HPDE6-E6E7 (cell line): ENCODE measurements at regions not wholly inside any gene's neighbourhood (a gene's known extent, or its start where the extent isn't known, plus 50 kb on each side); places are given as distances from the start of the nearest gene placed in this dataset.

Experiments
- DNase-seq: peaks from one replicate; pipeline ENCODE4 v3.0.0; 2011; ENCODE audit warnings: missing footprints; ENCODE audit errors: extremely low spot score

DNA sequence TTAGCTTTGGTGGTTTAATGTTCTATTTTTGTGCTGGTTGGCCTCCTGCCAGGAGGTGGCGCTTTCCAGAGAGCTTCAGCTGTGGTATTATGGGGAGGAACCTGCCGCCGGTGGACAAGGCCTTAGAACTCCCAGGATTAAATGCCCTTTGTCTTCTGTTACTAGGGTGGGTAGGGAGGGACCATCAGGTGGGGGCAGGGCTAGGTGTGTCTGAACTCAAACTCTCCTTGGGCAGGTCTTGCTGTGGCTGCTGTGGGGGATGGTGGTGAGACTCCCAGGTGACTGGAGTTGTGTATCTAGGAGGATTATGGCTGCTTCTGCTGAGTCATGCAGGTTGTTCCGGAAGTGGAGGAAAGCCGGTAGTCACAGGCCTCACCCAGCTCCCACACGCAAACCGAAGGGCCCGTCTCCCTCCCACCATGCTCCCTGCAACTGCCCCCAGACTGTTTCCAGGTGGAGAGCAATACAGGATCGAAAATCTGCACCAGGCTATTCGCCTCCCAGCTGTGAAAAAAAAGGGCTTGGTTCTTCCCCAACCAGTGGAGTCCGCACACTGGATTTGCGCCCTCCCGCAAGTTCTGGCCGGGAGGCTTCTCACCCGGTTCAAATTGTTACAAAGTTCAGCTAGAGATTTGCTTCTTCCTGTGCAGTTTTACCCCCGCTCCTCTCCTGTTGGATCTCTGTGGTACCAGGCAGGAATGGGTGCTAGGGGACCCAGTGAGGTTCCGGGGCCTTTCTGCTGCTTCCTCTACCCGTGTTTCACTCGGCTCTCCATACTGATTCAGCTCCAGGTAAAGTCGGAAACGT lies 220.5 kb downstream of the CENPF start:
- no peak for DNase-seq

DNA sequence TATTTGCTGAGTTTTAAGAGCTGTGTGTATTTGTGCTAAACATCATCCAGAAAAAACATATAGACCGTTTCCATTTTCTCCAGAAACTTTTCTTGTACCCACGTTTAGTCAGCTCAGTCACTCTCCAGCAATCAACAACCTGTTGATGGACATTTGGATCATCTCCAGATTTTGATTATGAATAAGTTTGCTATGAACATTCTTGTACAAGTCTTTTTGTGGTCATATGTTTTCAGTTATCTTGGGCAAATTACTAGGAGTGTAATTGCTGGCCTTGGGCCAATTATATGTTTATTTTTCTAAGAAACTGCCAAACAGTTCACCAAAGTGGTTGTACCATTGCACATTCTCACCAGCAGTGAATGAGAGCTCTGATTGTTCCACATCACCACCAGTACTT lies 221.8 kb downstream of the CENPF start:
- DNase-seq = no peak

DNA sequence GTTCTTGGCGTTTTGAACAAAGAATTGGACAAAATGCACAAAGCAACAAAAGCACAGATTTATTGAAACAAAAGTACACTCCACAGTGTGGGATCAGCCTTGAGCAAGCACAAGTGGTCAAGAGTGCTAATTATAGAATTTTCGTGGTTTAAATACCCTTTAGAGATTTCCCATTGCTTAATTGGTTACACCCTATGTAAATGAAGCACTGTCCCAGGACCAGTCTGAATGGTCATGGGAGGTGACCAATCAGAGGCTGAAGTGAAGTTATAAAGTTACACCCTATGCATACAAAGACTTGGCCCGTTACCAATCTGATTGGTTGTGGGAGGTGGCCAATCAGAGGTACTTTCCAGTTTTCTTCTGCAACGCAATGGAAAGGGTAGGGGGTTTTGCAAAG lies 223.6 kb downstream of the CENPF start:
- no peak for DNase-seq

DNA sequence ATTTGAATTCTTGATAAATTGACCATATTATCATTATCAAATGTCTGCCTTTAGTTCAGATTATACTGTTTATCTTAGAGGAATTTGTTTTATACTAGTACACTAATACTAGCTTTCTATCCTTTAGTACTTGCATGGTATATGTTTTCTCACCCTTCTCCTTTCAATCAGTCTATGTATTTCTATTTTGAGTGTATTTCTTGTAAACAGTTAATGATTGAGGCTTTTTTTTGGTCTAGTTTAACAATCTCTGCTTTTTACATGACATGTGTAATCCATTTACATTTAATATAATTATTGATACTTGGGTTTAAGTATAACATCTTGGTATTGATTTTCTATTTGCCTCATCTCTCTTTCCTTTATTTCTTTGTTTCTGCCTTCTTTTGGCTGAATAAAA lies 224.9 kb downstream of the CENPF start:
- no peak for DNase-seq

GRCh38 chr1:214830941-214831340 lies 227.9 kb downstream of the CENPF start:
- no peak for DNase-seq

DNA sequence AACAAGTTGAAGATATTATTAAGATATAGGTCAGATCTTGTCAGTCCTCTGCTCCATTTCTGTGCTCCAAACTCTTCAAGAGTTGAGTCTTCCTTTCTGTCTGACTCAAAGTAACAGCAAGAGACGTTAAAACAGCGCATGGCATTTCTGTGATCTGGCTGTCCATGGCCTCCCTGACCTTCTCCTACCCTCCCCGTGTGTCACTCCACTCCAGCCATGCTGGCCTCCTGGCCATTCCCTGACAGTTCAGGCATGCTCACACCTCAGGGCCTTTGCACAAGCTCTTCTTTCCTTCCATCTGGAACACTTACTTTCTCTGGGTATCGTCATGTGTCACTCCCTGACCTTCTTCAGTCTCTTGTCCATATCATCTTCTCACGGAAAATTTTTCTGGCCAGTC lies 229.0 kb downstream of the CENPF start:
- no peak for DNase-seq

DNA sequence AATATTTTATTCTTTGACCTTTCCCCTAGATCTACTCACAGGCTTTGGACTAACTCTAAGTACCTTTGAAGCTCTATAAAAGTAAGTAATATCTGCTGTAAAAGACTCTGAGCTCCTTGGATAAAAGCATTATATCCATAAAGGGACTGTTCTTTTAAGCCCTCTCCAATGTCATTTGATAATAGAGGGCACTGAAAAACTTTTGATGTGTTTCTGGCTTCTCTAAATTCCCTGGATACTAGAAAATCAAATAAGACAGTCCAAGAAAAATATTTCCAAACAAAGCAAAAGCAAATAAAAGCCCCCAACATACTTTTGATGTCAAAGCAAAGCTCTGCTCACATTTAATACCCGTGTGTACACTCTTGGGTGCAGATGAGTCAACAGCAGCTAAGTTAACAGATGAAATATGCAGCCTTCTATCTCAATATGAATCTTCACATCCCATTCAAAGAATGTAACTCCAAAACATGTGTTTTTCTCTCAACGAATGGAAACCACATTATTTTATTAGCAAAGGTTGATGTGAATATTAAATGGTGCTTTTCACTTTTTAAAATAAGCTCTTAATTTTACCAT lies 230.3 kb downstream of the CENPF start:
- no peak for DNase-seq

DNA sequence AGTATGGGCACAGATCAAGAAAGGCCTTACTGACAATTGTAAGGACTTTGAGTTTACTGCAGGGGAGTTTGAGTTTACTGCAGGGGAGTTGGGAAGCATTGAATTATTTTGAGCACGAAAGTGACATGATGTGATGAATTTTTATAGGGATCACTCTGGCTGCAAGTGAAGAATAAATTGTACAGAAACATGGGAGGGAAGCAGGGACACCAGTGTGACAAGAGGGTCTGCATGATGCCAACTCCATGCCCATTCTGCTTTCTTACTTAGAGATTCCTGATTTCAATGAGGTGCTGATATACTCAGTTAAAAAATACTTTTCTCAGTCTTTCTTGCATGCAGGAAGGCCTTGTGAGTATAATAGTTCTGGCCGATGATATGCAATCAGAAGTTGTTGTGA lies 234.4 kb downstream of the CENPF start:
- DNase-seq = no peak

DNA sequence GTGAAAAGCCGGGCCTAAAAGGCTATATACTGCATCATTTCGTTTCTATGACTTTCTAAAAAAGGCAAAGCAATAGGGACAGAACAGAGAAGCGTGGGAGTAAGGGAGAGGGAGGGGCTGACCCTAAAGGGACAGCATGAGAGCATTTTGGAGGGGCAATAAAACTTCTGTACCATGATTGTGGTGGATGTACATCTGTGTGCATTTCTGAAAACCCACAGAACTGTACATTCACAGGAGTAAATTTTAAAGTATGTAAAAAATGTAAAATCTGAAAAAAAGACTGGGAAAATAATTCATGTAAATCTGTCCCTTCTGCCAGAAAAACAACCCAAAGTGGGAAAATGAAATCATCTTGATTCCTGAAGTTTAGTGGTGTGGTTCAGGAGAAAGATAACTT lies 235.4 kb downstream of the CENPF start:
- DNase-seq = no peak

- no peak for DNase-seq
Measured at GRCh38 chr1:214840356-214840755, 237.4 kb downstream of the CENPF start.

GRCh38 chr1:214842856-214843255 lies 239.7 kb upstream of the KCNK2 start:
- DNase-seq = no peak

- no peak for DNase-seq
Measured at GRCh38 chr1:214843281-214843680, 239.3 kb upstream of the KCNK2 start.

DNA sequence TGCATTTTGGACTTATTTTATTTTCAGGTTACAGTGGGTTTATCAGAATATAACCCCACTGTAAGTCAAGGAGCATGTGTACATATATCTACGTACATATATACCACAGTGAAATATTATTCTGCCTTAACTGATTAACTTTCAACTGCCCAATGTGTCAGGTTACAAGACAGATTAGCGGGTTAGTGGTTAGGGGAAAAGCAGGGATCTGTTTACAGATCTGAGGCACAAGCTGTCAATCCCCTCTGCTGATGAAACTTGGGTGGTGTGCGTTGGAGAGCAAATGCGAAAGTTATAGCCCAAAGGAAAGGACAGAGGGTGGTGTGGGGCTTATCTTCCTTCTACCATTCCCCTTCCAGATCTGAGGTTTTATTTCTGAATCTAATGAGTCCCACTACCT lies 238.2 kb upstream of the KCNK2 start:
- no peak for DNase-seq

GRCh38 chr1:214846276-214846675 lies 236.3 kb upstream of the KCNK2 start:
- DNase-seq = no peak

DNA sequence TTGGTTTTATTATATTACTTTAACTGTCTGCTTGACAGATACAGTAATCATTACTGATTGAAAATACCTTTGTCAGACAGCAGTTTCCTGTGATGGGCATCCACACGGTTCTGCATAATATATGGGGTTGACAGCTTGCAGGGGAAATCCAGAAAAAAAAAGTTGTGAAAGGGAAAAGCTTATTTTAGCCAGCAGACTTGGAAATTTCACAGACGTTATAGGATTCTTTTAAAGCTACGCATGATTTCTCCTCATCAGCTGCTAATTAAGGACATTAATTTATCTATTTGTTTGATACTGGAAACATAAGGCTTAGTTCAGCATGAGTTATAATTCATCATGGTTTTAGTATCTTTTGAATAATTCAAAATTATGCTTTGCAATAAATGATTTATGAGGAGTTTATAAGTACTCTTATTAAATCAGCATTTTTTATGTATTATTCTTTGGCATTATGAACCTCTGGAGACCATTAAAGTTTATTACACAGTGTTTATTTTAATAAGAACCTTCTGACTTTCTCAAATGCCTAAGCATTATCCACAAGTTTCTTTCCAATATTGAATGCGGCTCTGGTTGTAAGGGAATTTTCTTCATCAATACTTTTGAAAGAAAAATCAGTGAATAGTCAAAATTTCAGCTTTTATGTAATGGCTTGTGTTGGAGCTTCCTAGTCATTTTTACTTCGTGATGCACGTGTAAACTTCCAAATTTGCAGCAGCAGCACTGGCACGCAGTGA lies 235.3 kb upstream of the KCNK2 start:
- no peak for DNase-seq

GRCh38 chr1:214848101-214848500 lies 234.4 kb upstream of the KCNK2 start:
- no peak for DNase-seq

DNA sequence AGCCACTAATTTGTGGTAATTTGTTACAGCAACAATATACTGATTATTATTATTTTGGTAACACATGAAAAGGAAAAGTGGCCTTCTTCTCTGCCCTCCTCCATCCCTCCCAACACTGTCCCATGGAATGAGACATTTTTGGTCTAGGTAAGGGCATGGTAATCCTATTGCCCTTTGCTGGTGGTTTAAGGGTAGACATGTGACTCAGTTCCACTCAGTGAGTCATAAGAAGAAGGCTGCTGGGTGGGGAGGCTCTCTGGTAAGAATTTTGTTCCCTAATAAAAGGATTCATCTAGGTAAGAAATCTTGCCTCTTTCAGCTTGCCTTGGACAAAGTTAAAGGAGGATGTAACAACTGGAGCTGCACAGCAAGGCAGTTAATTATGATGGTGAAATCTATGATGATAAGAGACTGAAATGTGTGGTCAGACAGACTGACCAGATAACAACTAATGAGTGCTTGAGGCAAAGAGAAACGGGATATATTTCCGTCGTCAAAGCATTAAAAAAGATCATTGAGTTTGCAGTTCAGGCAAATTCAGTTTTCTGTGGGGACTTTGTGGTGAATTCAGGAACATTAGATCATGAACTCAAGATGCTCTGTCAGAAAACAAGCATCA lies 232.0 kb upstream of the KCNK2 start:
- no peak for DNase-seq

DNA sequence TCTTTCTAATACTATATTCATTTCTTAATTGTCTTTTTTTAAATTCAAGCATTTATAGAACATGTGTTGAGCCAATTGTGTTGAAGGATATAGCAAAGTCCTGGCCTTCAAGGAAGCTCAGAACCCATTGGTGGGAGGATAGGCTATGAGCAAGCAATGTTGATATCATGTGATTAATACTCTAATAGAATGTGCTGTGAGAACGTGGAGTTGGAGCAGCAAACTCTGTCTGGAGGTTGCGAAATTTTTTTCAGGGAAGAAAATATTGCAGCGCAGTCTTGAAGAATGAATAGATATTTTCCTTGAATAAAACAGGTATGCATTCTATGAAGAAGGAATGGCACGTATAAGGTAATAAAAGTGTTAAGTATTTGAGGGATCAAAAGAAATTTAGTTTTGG lies 229.2 kb upstream of the KCNK2 start:
- DNase-seq = no peak

DNA sequence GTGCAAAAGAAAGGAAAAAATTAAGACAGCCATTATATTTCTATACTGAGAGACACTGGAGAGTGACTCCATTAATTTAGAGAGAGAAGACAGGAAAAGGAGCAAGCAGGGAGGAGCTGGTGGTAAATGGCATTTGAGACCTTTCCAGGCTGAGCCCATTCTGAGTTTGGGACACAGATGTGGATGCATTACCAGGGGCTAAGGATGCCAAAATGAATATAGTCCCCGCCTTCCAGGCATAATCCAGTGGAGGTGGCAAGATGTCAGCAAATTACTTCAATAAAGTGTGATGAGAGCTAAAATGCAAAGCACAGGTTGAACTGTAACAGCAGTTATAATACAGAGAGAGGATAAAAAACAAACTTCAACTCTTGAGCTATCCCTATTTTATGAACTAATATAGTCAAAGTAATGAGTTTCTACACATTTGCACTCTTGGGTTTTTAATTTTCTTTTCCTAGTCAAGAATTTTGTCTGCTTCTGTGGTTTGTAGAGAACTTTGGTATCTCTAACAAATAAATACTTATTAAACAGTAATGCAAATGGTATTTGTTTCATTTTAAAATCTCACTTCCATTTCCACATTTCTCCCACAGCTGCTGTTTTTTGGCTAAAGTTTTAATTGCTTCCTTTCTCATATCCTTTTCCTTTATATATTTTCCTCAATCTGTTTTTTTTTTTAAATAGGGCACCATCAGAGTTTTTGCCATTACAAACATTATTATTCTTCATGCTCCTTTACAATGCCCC lies 228.2 kb upstream of the KCNK2 start:
- DNase-seq = no peak

DNA sequence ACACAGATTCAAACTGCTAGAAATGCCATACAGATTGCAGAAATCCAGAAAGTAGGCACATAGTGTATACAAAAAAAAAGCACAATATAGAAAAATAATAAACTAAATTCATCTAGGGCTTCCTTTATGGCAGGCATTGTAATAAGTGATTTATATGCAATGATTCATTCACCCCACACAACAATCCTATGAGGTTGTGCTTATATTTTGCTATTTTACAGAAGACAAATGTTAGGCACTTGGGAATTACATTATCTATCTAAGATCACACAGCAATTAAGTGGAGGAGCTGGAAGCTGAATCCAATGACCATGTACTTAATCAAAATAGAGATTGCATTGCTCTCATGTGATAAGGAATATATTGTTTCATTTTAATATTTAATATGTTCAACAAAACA lies 225.7 kb upstream of the KCNK2 start:
- no peak for DNase-seq

GRCh38 chr1:214857716-214858115 lies 224.8 kb upstream of the KCNK2 start:
- no peak for DNase-seq

- DNase-seq = no peak
Measured at GRCh38 chr1:214859647-214860046, 222.9 kb upstream of the KCNK2 start.
